ENCODE measurements at regions not wholly inside any gene's neighbourhood (a gene's known extent, or its start where the extent isn't known, plus 50 kb on each side); places are given as distances from the start of the nearest gene placed in this dataset.

- H3K4me3 Mint-ChIP-seq: no peak overlapping the region
- Histone ChIP-seq H2AFZ (ENCODE audit: insufficient read depth, low read depth, low read length, poor library complexity, severe bottlenecking) (no peak overlapping the region), H3K4me3 (replicated peaks in 1 of 3; ENCODE audit: low read depth in 2 of 3, low read length in 3 of 3) (no peak overlapping the region), H3K9me3 (replicated peaks in 1 of 2; ENCODE audit: control insufficient read depth in 1 of 2, insufficient read depth in 1 of 2, low read length in 2 of 2) (no peaks in the 10 kb centered on the region), H3K36me3 (replicated peaks in 1 of 2; ENCODE audit: control insufficient read depth in 1 of 2, insufficient read depth in 2 of 2, low read length in 2 of 2) (no peaks in the 10 kb centered on the region), H3K4me1 (ENCODE audit: control insufficient read depth in 1 of 2, insufficient read depth in 2 of 2, low read length in 2 of 2) (no peaks in the 10 kb centered on the region), H3K79me2 (ENCODE audit: insufficient read depth, low read length) (no peaks in the 10 kb centered on the region), H4K20me1 (ENCODE audit: insufficient read depth, low read length) (no peaks in the 10 kb centered on the region), H3K27ac (ENCODE audit: low read depth in 1 of 2, low read length in 2 of 2) (no peak overlapping the region), H3K9ac (ENCODE audit: insufficient read depth, low read length, poor library complexity, severe bottlenecking) (no peak overlapping the region), H3K4me2 (replicated peaks; ENCODE audit: extremely low read depth, low read length, poor library complexity, severe bottlenecking) (no peak overlapping the region), H3K27me3 (ENCODE audit: control insufficient read depth in 2 of 2, insufficient read depth in 2 of 2, low read length in 2 of 2) (no peaks in the 10 kb centered on the region)
- H3K9me3 Mint-ChIP-seq: peaks cover 0 to 3% (median 0%) of the 10 kb centered on the region in 7 donors
- no peaks in the 10 kb centered on the region for H3K36me3 Mint-ChIP-seq
- TF ChIP-seq CTCF (IDR thresholded peaks at IDR 0.05): no peak
- no peaks in the 10 kb centered on the region for H3K4me1 Mint-ChIP-seq
- H3K27me3 Mint-ChIP-seq (ENCODE audit: low read depth in 3 of 3): no peaks in the 10 kb centered on the region
- peak overlapping the region in 1 of 7 donors; percentile 72 for H3K27ac Mint-ChIP-seq
- intact Hi-C loops (cut with micrococcal nuclease): no loop called here
- 90% methylated on average over 2 of the region's 6 CpGs for WGBS (ENCODE audit: insufficient coverage)
- DNase-seq: no peak
These were observed 522.4 kb downstream of the CCSER2 start for GRCh38 chr10:84850826-84851225.

- no peak overlapping the region for H3K4me3 ChIP-seq (replicated peaks in 1 of 3; ENCODE audit: low read depth in 2 of 3, low read length in 3 of 3)
- DNase-seq: no peak
- no peak for TF ChIP-seq CTCF (IDR thresholded peaks at IDR 0.05)
- no peaks in the 10 kb centered on the region for H3K36me3 Mint-ChIP-seq
- no peak overlapping the region for H2AFZ ChIP-seq (ENCODE audit: insufficient read depth, low read depth, low read length, poor library complexity, severe bottlenecking)
- H3K27me3 Mint-ChIP-seq (ENCODE audit: low read depth in 3 of 3): no peaks in the 10 kb centered on the region
- no peak overlapping the region for H3K4me2 ChIP-seq (replicated peaks; ENCODE audit: extremely low read depth, low read length, poor library complexity, severe bottlenecking)
- H3K36me3 ChIP-seq (replicated peaks in 1 of 2; ENCODE audit: control insufficient read depth in 1 of 2, insufficient read depth in 2 of 2, low read length in 2 of 2): no peaks in the 10 kb centered on the region
- no peaks in the 10 kb centered on the region for H3K4me1 Mint-ChIP-seq
- intact Hi-C loops (cut with micrococcal nuclease): no loop called here
- H3K9me3 ChIP-seq (replicated peaks in 1 of 2; ENCODE audit: control insufficient read depth in 1 of 2, insufficient read depth in 1 of 2, low read length in 2 of 2): no peaks in the 10 kb centered on the region
- no peaks in the 10 kb centered on the region for H3K79me2 ChIP-seq (ENCODE audit: insufficient read depth, low read length)
- H3K9me3 Mint-ChIP-seq: peaks cover 0 to 3% (median 0%) of the 10 kb centered on the region in 7 donors
- H3K4me1 ChIP-seq (ENCODE audit: control insufficient read depth in 1 of 2, insufficient read depth in 2 of 2, low read length in 2 of 2): no peaks in the 10 kb centered on the region
- no peak overlapping the region for H3K27ac Mint-ChIP-seq
- H4K20me1 ChIP-seq (ENCODE audit: insufficient read depth, low read length): no peaks in the 10 kb centered on the region
- H3K4me3 Mint-ChIP-seq: no peak overlapping the region
- 0% methylated on average over 3 of the region's 3 CpGs for WGBS (ENCODE audit: insufficient coverage)
- no peak overlapping the region for H3K27ac ChIP-seq (ENCODE audit: low read depth in 1 of 2, low read length in 2 of 2)
- no peaks in the 10 kb centered on the region for H3K27me3 ChIP-seq (ENCODE audit: control insufficient read depth in 2 of 2, insufficient read depth in 2 of 2, low read length in 2 of 2)
- no peak overlapping the region for H3K9ac ChIP-seq (ENCODE audit: insufficient read depth, low read length, poor library complexity, severe bottlenecking)
These were observed 526.0 kb downstream of the CCSER2 start for GRCh38 chr10:84854439-84854838.
